ENCODE measurements at regions not wholly inside any gene's neighbourhood (a gene's known extent, or its start where the extent isn't known, plus 50 kb on each side); places are given as distances from the start of the nearest gene placed in this dataset.

GRCh38 chr6:48983377-48983776 is 479.7 kb downstream of the MMUT start:
- Histone ChIP-seq H4K91ac (ENCODE audit: insufficient read length, low read depth, low read length) (no peak overlapping the region), H3T11ph (ENCODE audit: low read length) (no peak overlapping the region), H3K56ac (ENCODE audit: insufficient read length, low read depth, low read length) (no peak overlapping the region), H3K23ac (ENCODE audit: insufficient read length, low read depth, low read length) (no peak overlapping the region), H3K18ac (ENCODE audit: insufficient read length, low read depth, low read length) (no peak overlapping the region), H2AFZ (ENCODE audit: low read length) (no peak overlapping the region), H3K4me2 (ENCODE audit: insufficient read depth, insufficient read length, low read length) (no peak overlapping the region), H4K8ac (replicated peaks; ENCODE audit: insufficient read length, low read depth, low read length) (no peak overlapping the region), H2BK12ac (ENCODE audit: insufficient read length, low read depth, low read length) (no peak overlapping the region), H2BK15ac (ENCODE audit: low read depth, low read length) (no peak overlapping the region), H3K79me1 (ENCODE audit: insufficient read depth, low read depth, low read length, poor library complexity, severe bottlenecking) (no peaks in the 10 kb centered on the region), H3K9ac (ENCODE audit: extremely low read depth, insufficient read length, low read length) (no peak overlapping the region), H3K4ac (ENCODE audit: low read depth, low read length) (no peak overlapping the region), H3K14ac (ENCODE audit: insufficient read depth, low read length) (no peak overlapping the region), H3K4me1 (ENCODE audit: insufficient read depth, low read length) (no peaks in the 10 kb centered on the region), H3K79me2 (ENCODE audit: insufficient read depth, low read length) (no peaks in the 10 kb centered on the region), H3K27ac (ENCODE audit: insufficient read length, low read depth, low read length) (no peak overlapping the region), H3K27me3 (ENCODE audit: insufficient read depth, low read length) (no peaks in the 10 kb centered on the region), H2BK5ac (ENCODE audit: insufficient read length, low read length) (no peak overlapping the region), H3K9me3 (ENCODE audit: control insufficient read depth, low read depth, low read length) (no peaks in the 10 kb centered on the region), H2AK5ac (ENCODE audit: insufficient read length, low read length) (no peak overlapping the region), H2BK20ac (ENCODE audit: low read depth, low read length, poor library complexity, severe bottlenecking) (no peak overlapping the region), H2BK120ac (ENCODE audit: low read depth, low read length, poor library complexity, severe bottlenecking) (no peak overlapping the region), H4K5ac (ENCODE audit: insufficient read length, low read depth, low read length) (no peak overlapping the region), H4K20me1 (ENCODE audit: control insufficient read depth, insufficient read depth, insufficient read length) (no peaks in the 10 kb centered on the region), H3K23me2 (ENCODE audit: insufficient read length, low read depth, low read length, poor library complexity, severe bottlenecking) (no peaks in the 10 kb centered on the region)
- H3K4me1 Mint-ChIP-seq, result no peaks in the 10 kb centered on the region
- WGBS (ENCODE audit: extremely low coverage, insufficient read length, low lambda C conversion rate), result no CpG with 5 or more reads among the region's 17 CpGs
- no peak for TF ChIP-seq CTCF (conservative IDR thresholded peaks at IDR 0.05)
- H3K27ac Mint-ChIP-seq, result no peak overlapping the region
- no peak overlapping the region for H3K4me3 Mint-ChIP-seq
- DNase-seq, result no peak
- H3K9me3 Mint-ChIP-seq, result peaks cover 6 to 10% of the 10 kb centered on the region in 2 experiments; a peak in 4 of 5 replicates
- H3K36me3 Mint-ChIP-seq (ENCODE audit: insufficient read depth in 1 of 3, low read depth in 3 of 3), result peaks cover 2 to 5% (median 3%) of the 10 kb centered on the region in 3 experiments; a peak in 3 of 7 replicates
- H3K27me3 Mint-ChIP-seq (ENCODE audit: low read depth), result no peaks in the 10 kb centered on the region

All from H9 (cell line).